Activated naive CD8-positive, alpha-beta T cell treated with anti-CD3 and anti-CD28 coated beads for 36 hours (primary cell): ENCODE measurements at regions not wholly inside any gene's neighbourhood (a gene's known extent, or its start where the extent isn't known, plus 50 kb on each side); places are given as distances from the start of the nearest gene placed in this dataset.
"Not testable (repeated sequence)": the region's sequence is repeated elsewhere in the genome, so short reads cannot be mapped to it uniquely, and the experiment has no call there.

Source experiments
- DNase-seq: peaks from one replicate; pipeline ENCODE4 v3.0.0; 2021
- H3K27ac Mint-ChIP-seq: one replicate; pipeline ENCODE4 v1.8.0; 2022; ENCODE audit warnings: mild to moderate bottlenecking, moderate library complexity, mixed read lengths
- H3K27me3 Mint-ChIP-seq: one replicate; pipeline ENCODE4 v1.8.0; 2022; ENCODE audit warnings: mild to moderate bottlenecking, mixed read lengths
- H3K36me3 Mint-ChIP-seq: one replicate; pipeline ENCODE4 v1.8.0; 2021; ENCODE audit warnings: mild to moderate bottlenecking, mixed read lengths
- H3K4me1 Mint-ChIP-seq: one replicate; pipeline ENCODE4 v1.8.0; 2021; ENCODE audit warnings: mixed read lengths
- H3K4me3 Mint-ChIP-seq: one replicate; pipeline ENCODE4 v1.8.0; 2022; ENCODE audit warnings: mild to moderate bottlenecking, moderate library complexity, mixed read lengths
- H3K9me3 Mint-ChIP-seq: one replicate; pipeline ENCODE4 v1.8.0; 2022; ENCODE audit warnings: mixed read lengths

GRCh38 chr20:48222595-48223180 lies 437.4 kb upstream of the SULF2 start:
- Mint-ChIP-seq H3K9me3 (no peaks in the 10 kb centered on the region), H3K36me3 (no peaks in the 10 kb centered on the region), H3K4me3 (no peak overlapping the region), H3K27me3 (peaks cover 12% of the 10 kb centered on the region), H3K27ac (no peak overlapping the region), H3K4me1 (no peaks in the 10 kb centered on the region)
- no peak for DNase-seq

DNA sequence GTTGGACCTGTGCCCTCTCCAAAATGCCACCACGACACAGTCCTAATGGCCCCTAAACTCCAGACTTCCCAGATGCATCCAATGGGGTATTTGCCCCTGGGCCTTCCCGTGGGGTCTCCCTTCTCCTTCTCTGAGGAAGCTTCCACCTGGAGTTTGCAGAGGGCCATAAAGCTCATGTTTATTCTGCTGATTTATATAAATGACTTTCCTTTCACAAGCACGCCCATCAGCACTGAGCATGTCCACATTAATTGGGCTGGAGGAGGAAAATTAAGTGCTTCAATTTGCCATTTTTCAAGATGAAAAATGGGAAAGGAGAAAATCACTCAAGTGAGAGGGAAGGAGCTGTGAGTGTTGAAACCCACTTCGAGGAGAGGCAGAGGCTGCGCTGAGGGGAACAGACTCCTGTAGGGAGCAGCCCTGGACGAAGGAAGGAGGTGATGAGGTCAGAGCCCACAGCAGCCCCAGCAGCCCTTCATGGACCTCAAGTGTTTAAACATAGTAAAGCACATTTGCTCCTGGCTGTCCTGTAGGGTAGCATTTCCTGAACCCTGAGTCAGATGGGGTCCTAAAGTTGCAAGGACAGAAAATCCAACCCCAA lies 434.9 kb upstream of the SULF2 start:
- no peaks in the 10 kb centered on the region for H3K36me3 Mint-ChIP-seq
- H3K4me1 Mint-ChIP-seq: no peaks in the 10 kb centered on the region
- H3K27me3 Mint-ChIP-seq: peaks cover 12% of the 10 kb centered on the region
- H3K4me3 Mint-ChIP-seq: no peak overlapping the region
- DNase-seq: no peak
- no peak overlapping the region for H3K27ac Mint-ChIP-seq
- H3K9me3 Mint-ChIP-seq: no peaks in the 10 kb centered on the region

GRCh38 chr20:48219306-48219705 lies 434.0 kb upstream of the SULF2 start:
- Mint-ChIP-seq H3K27ac (no peak overlapping the region), H3K36me3 (no peaks in the 10 kb centered on the region), H3K4me1 (no peaks in the 10 kb centered on the region), H3K27me3 (peaks cover 12% of the 10 kb centered on the region), H3K4me3 (no peak overlapping the region), H3K9me3 (no peaks in the 10 kb centered on the region)
- no peak for DNase-seq

DNA sequence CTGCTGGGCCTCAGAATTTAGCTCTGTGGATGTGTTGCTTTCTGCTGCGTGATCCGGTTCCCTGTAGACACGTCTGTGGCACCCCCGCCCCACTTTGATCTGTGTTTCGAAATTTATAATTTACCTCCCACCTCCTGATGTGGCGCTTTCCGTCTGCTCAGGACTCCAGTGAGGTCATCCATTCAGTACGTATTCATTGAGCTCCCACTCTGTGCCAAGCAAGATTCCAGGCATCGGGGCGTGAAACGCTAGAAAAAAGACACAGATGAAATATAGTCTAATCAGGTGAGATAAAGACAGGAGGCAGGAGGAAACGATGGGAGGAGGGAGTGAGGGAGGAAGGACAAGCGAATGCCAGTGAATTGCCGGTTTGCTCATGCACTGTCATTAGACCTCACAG lies 431.9 kb upstream of the SULF2 start:
- no peak overlapping the region for H3K27ac Mint-ChIP-seq
- no peaks in the 10 kb centered on the region for H3K9me3 Mint-ChIP-seq
- no peaks in the 10 kb centered on the region for H3K36me3 Mint-ChIP-seq
- peaks cover 5% of the 10 kb centered on the region for H3K27me3 Mint-ChIP-seq
- DNase-seq: no peak
- no peaks in the 10 kb centered on the region for H3K4me1 Mint-ChIP-seq
- H3K4me3 Mint-ChIP-seq: no peak overlapping the region

- H3K9me3 Mint-ChIP-seq: no peaks in the 10 kb centered on the region
- H3K4me1 Mint-ChIP-seq: no peaks in the 10 kb centered on the region
- H3K27ac Mint-ChIP-seq: no peak overlapping the region
- no peak overlapping the region for H3K4me3 Mint-ChIP-seq
- peaks cover 5% of the 10 kb centered on the region for H3K27me3 Mint-ChIP-seq
- H3K36me3 Mint-ChIP-seq: no peaks in the 10 kb centered on the region
- no peak for DNase-seq
Measured at GRCh38 chr20:48215536-48215935, 430.3 kb upstream of the SULF2 start.

DNA sequence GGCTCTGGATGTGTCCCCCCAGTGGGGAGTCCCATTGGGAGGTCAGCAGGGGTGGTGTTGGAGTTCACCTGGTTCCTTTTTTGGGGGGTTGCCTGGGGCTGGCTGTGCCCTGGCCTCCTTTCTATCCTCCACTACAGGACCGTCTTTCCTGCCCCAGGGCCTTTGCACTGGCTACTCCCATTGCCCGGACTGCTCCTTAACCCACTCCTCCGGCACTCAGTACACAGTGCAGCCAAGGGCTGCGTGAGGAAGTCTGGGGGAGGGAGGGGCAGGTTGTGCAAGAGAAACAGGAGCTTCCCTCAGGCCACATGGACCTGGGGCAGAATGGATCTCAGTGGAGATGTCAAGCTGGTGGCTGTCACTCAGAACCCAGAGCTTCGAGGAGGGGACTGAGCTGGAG lies 429.3 kb upstream of the SULF2 start:
- Mint-ChIP-seq H3K27ac (no peak overlapping the region), H3K9me3 (no peaks in the 10 kb centered on the region), H3K36me3 (no peaks in the 10 kb centered on the region), H3K27me3 (peaks cover 5% of the 10 kb centered on the region), H3K4me1 (no peaks in the 10 kb centered on the region), H3K4me3 (no peak overlapping the region)
- DNase-seq: no peak

- H3K4me3 Mint-ChIP-seq, H3K9me3 Mint-ChIP-seq, H3K4me1 Mint-ChIP-seq, H3K36me3 Mint-ChIP-seq, H3K27ac Mint-ChIP-seq, H3K27me3 Mint-ChIP-seq, DNase-seq: not testable (repeated sequence)
Measured at GRCh38 chr20:48213635-48214034, 428.4 kb upstream of the SULF2 start.

GRCh38 chr20:48212806-48213509 lies 427.7 kb upstream of the SULF2 start:
- no peak overlapping the region for H3K4me3 Mint-ChIP-seq
- no peaks in the 10 kb centered on the region for H3K4me1 Mint-ChIP-seq
- peaks cover 5% of the 10 kb centered on the region for H3K27me3 Mint-ChIP-seq
- H3K36me3 Mint-ChIP-seq: no peaks in the 10 kb centered on the region
- no peaks in the 10 kb centered on the region for H3K9me3 Mint-ChIP-seq
- DNase-seq: no peak
- no peak overlapping the region for H3K27ac Mint-ChIP-seq

GRCh38 chr20:48211847-48212246 lies 426.6 kb upstream of the SULF2 start:
- H3K4me3 Mint-ChIP-seq: no peak overlapping the region
- no peak overlapping the region for H3K27ac Mint-ChIP-seq
- no peaks in the 10 kb centered on the region for H3K9me3 Mint-ChIP-seq
- H3K27me3 Mint-ChIP-seq: peaks cover 5% of the 10 kb centered on the region
- no peak for DNase-seq
- H3K4me1 Mint-ChIP-seq: no peaks in the 10 kb centered on the region
- H3K36me3 Mint-ChIP-seq: no peaks in the 10 kb centered on the region

- Mint-ChIP-seq H3K27ac (no peak overlapping the region), H3K27me3 (peaks cover 5% of the 10 kb centered on the region), H3K9me3 (no peaks in the 10 kb centered on the region), H3K36me3 (no peaks in the 10 kb centered on the region), H3K4me3 (no peak overlapping the region), H3K4me1 (no peaks in the 10 kb centered on the region)
- no peak for DNase-seq
Measured at GRCh38 chr20:48211238-48211637, 426.0 kb upstream of the SULF2 start.

DNA sequence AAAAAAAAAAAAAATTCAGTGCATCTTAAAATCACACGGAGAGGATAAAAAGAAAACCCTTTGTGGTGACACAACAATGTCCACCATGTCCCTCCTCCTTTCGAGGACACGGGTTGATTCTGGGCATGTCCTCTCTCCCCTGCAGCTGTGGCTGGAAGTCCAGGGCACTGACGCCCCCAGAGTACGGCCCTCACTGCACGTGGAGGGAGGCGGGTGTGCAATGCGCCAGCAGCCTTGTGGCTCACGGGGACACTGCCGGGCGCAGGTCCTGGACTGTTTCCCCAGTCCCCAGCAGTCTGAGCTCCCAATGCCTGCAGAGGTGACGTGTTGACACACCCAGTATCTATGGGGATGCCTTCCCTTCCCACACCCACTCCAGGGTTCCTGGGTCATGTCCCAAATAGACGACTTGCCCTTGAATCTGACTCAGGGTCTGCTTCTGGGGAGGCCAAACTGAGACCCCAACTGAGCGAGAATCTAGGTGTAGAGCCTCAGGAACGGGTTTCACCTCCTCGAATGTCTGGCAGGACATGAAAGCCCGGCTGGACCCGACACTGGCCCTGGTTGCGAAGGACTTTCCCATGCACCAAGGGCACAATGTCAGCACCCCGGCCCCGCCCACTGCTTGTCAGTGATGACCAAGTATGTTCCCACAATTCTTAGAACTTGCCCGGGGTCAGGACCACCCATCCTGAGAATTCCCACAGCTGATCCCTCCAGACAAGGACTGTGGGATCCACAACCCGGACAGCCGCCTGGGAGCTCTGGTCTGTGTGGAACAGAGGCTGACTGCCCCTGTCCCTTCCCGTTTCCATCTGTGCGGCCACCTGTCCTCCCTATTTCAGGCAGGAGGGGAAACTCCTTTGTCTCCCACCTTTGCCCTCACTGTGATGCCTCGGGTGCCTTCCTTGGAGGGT lies 425.1 kb upstream of the SULF2 start:
- H3K27ac Mint-ChIP-seq: no peak overlapping the region
- no peaks in the 10 kb centered on the region for H3K4me1 Mint-ChIP-seq
- H3K4me3 Mint-ChIP-seq: no peak overlapping the region
- no peaks in the 10 kb centered on the region for H3K36me3 Mint-ChIP-seq
- peaks cover 5% of the 10 kb centered on the region for H3K27me3 Mint-ChIP-seq
- H3K9me3 Mint-ChIP-seq: no peaks in the 10 kb centered on the region
- no peak for DNase-seq

DNA sequence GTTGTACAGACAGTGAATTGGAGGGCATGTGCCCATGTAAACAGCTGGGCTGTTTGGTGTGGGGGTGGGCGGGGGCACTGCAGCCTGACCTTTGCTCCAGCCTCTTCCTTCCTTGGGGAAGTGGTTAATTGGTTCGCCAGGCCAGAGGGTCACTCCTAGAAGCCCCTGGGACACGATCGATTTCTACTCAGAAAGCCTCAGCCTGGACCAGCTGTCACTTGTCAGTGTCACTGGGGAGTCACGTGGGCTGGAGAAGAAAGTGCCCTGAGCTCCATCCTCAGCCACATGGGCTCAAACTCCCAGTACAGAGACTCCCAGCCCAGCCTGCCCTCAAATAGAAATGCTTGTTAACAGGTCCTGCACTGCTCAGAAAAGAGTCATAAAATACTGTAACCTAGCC lies 423.8 kb upstream of the SULF2 start:
- no peak overlapping the region for H3K27ac Mint-ChIP-seq
- H3K4me1 Mint-ChIP-seq: no peaks in the 10 kb centered on the region
- H3K9me3 Mint-ChIP-seq: no peaks in the 10 kb centered on the region
- DNase-seq: no peak
- H3K4me3 Mint-ChIP-seq: no peak overlapping the region
- H3K36me3 Mint-ChIP-seq: no peaks in the 10 kb centered on the region
- peaks cover 5% of the 10 kb centered on the region for H3K27me3 Mint-ChIP-seq

DNA sequence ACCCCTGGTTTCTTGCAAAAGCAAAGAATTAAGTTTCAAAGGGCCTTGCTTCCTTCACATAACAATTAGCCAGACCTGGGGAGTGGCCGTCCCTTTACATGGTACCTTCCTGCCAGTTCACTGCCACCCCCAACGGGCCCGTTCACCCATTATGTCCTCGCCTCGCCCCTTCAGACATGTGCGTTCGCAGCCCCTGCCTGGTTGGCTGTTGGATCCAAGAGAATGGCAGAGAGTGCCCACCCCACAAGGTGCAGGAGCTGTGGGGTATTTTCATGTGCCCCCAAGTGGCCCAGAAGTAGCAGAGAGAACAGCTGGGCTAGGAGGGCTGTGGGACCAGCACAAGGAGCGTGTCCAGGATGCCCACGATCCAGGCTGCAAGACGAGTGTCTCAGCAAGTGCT lies 422.9 kb upstream of the SULF2 start:
- Mint-ChIP-seq H3K27ac (no peak overlapping the region), H3K9me3 (no peaks in the 10 kb centered on the region), H3K4me3 (no peak overlapping the region), H3K27me3 (peaks cover 5% of the 10 kb centered on the region), H3K4me1 (no peaks in the 10 kb centered on the region), H3K36me3 (no peaks in the 10 kb centered on the region)
- DNase-seq: no peak

DNA sequence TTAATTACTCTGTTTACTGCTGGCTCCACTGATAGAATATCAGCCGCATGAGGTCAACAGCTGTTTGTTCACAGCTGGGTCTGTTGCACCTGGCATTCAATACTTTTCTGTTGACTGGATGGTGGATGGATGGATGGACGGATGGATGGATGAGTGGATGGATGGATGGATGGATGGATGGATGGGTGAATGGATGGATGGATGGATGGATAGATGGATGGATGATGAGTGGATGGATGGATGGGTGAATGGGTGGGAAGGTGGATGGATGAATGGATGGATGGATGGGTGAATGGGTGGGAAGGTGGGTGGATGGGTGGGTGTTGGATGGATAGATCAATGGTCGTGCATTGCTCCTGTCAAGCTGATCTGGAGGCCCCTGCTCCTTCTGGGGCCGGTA lies 422.2 kb upstream of the SULF2 start:
- Mint-ChIP-seq H3K9me3 (no peaks in the 10 kb centered on the region), H3K4me3 (no peak overlapping the region), H3K27ac (no peak overlapping the region), H3K4me1 (no peaks in the 10 kb centered on the region), H3K36me3 (no peaks in the 10 kb centered on the region), H3K27me3 (no peaks in the 10 kb centered on the region)
- DNase-seq: no peak

- DNase-seq: no peak
- Mint-ChIP-seq H3K27me3 (no peaks in the 10 kb centered on the region), H3K36me3 (no peaks in the 10 kb centered on the region), H3K27ac (no peak overlapping the region), H3K9me3 (no peaks in the 10 kb centered on the region), H3K4me3 (no peak overlapping the region), H3K4me1 (no peaks in the 10 kb centered on the region)
Measured at GRCh38 chr20:48205786-48206185, 420.5 kb upstream of the SULF2 start.
